WTC11 (cell line): ENCODE measurements at regions not wholly inside any gene's neighbourhood (a gene's known extent, or its start where the extent isn't known, plus 50 kb on each side); places are given as distances from the start of the nearest gene placed in this dataset.

Experiments used
- CTCF ChIP-seq: fragments of 200-600 bp; IDR thresholded peaks from 2 replicates; pipeline ENCODE4 v1.8.0; 2022; ENCODE audit warnings: antibody characterized with exemption
- ESRRA ChIP-seq: sonication (generic); formaldehyde crosslinking; IDR thresholded peaks from 2 replicates; pipeline ENCODE4 v1.8.1; 2022; ENCODE audit warnings: mild to moderate bottlenecking, missing genetic modification reagents, borderline replicate concordance
- HMGXB4 ChIP-seq: sonication (generic); formaldehyde crosslinking; IDR thresholded peaks from 2 replicates; pipeline ENCODE4 v1.8.1; 2023; ENCODE audit warnings: mild to moderate bottlenecking, moderate library complexity, missing genetic modification reagents
- JUN ChIP-seq: sonication (generic); formaldehyde crosslinking; IDR thresholded peaks from 2 replicates; pipeline ENCODE4 v1.8.0; 2023; ENCODE audit warnings: mild to moderate bottlenecking, missing genetic modification reagents
- KAT7 ChIP-seq: sonication (generic); formaldehyde crosslinking; IDR thresholded peaks from 2 replicates; pipeline ENCODE4 v1.8.1; 2023; ENCODE audit warnings: missing genetic modification reagents, mild to moderate bottlenecking, borderline replicate concordance
- MYBL2 ChIP-seq: sonication (generic); formaldehyde crosslinking; IDR thresholded peaks from 2 replicates; pipeline ENCODE4 v1.8.1; 2023; ENCODE audit warnings: mild to moderate bottlenecking, moderate library complexity, missing genetic modification reagents
- NFE2L1 ChIP-seq: sonication (generic); formaldehyde crosslinking; IDR thresholded peaks from 2 replicates; pipeline ENCODE4 v1.8.1; 2023; ENCODE audit warnings: missing genetic modification reagents
- NFYB ChIP-seq: sonication (generic); formaldehyde crosslinking; conservative IDR thresholded peaks from 2 replicates; pipeline ENCODE4 v1.8.0; 2022; ENCODE audit warnings: low read depth, missing genetic modification reagents
- NR2C2 ChIP-seq: sonication (generic); formaldehyde crosslinking; IDR thresholded peaks from 2 replicates; pipeline ENCODE4 v1.8.0; 2022; ENCODE audit warnings: mild to moderate bottlenecking, missing genetic modification reagents
- NR3C1 ChIP-seq: sonication (generic); formaldehyde crosslinking; conservative IDR thresholded peaks from 2 replicates; pipeline ENCODE4 v1.8.1; 2023; ENCODE audit warnings: low read depth, mild to moderate bottlenecking, missing genetic modification reagents
- PRRX2 ChIP-seq: fragments of 250-450 bp; sonication (Bioruptor Pico); IDR thresholded peaks from 2 replicates; pipeline ENCODE4 v1.8.0; 2021; ENCODE audit warnings: mild to moderate bottlenecking
- TCF7 ChIP-seq: sonication (generic); formaldehyde crosslinking; IDR thresholded peaks from 2 replicates; pipeline ENCODE4 v1.8.0; 2022; ENCODE audit warnings: mild to moderate bottlenecking, low read depth, missing genetic modification reagents, moderate library complexity
- USF1 ChIP-seq: sonication (generic); formaldehyde crosslinking; IDR thresholded peaks from 2 replicates; pipeline ENCODE4 v1.8.0; 2022; ENCODE audit warnings: mild to moderate bottlenecking, missing genetic modification reagents
- ZSCAN18 ChIP-seq: fragments of 250-450 bp; sonication (Bioruptor Pico); IDR thresholded peaks from 2 replicates; pipeline ENCODE4 v2.1.2; 2022; ENCODE audit warnings: mild to moderate bottlenecking, moderate library complexity

GRCh38 chr7:96936621-96937020 is 68.7 kb upstream of the DLX6 start:
- TF ChIP-seq CTCF (no peak), JUN (CRISPR knock-in tag) (no peak), NR2C2 (no peak), NR3C1 (CRISPR knock-in tag) (no peak), ZSCAN18 (no peak), KAT7 (CRISPR knock-in tag) (no peak), HMGXB4 (CRISPR knock-in tag) (no peak), NFYB (CRISPR knock-in tag) (no peak), PRRX2 (no peak), NFE2L1 (CRISPR knock-in tag) (no peak), MYBL2 (CRISPR knock-in tag) (no peak), ESRRA (CRISPR knock-in tag) (no peak), TCF7 (CRISPR knock-in tag) (no peak), USF1 (CRISPR knock-in tag) (no peak)
